Upper lobe of left lung (tissue), 4 donors: ENCODE measurements at regions not wholly inside any gene's neighbourhood (a gene's known extent, or its start where the extent isn't known, plus 50 kb on each side); places are given as distances from the start of the nearest gene placed in this dataset.
"Not testable (repeated sequence)": the region's sequence is repeated elsewhere in the genome, so short reads cannot be mapped to it uniquely, and the experiment has no call there.

ENCODE experiments used
- EP300 ChIP-seq, 4 donors: sonication (generic); formaldehyde crosslinking; IDR thresholded peaks; one replicate each; pipeline ENCODE4 v1.5.1; 2017; ENCODE audit warnings: antibody characterized with exemption in 4 of 4, control low read depth in 2 of 4
- POLR2A ChIP-seq, 4 donors: fragments of 450-650 bp; IDR thresholded peaks; one replicate each; pipeline ENCODE4 v1.5.1; 2016 to 2017; ENCODE audit warnings: antibody characterized with exemption in 4 of 4, mild to moderate bottlenecking in 2 of 4
- TF ChIP-seq, protein P1 (sequence below), 6 experiments: fragments of 450-650 bp in 4 of 6; fragments of 200-600 bp in 2 of 6; sonication (generic) in 2 of 6; IDR thresholded peaks; one replicate each; pipeline ENCODE4 v1.5.1; 2016 to 2019; ENCODE audit warnings: antibody characterized with exemption in 6 of 6

DNA sequence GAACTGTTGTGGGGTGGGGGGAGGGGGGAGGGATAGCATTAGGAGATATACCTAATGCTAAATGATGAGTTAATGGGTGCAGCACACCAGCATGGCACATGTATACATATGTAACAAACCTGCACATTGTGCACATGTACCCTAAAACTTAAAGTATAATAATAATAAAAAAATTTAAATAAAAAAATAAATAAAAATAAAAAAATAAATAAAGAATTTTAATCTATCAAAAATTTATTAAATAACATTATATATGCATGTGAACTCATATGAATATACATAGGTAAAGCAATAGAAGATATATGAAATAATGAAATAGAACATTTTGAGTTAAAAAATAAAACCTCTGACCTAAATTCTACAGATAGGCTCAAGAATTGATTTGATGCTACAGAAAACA, 764.2 kb upstream of the LRATD1 start:
- not testable (repeated sequence) for TF ChIP-seq POLR2A, EP300 (IDR thresholded peaks at IDR 0.05)
- TF ChIP-seq, protein P1, sequence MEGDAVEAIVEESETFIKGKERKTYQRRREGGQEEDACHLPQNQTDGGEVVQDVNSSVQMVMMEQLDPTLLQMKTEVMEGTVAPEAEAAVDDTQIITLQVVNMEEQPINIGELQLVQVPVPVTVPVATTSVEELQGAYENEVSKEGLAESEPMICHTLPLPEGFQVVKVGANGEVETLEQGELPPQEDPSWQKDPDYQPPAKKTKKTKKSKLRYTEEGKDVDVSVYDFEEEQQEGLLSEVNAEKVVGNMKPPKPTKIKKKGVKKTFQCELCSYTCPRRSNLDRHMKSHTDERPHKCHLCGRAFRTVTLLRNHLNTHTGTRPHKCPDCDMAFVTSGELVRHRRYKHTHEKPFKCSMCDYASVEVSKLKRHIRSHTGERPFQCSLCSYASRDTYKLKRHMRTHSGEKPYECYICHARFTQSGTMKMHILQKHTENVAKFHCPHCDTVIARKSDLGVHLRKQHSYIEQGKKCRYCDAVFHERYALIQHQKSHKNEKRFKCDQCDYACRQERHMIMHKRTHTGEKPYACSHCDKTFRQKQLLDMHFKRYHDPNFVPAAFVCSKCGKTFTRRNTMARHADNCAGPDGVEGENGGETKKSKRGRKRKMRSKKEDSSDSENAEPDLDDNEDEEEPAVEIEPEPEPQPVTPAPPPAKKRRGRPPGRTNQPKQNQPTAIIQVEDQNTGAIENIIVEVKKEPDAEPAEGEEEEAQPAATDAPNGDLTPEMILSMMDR (IDR thresholded peaks at IDR 0.05): not testable (repeated sequence)
